ENCODE measurements at regions not wholly inside any gene's neighbourhood (a gene's known extent, or its start where the extent isn't known, plus 50 kb on each side); places are given as distances from the start of the nearest gene placed in this dataset.
"Not testable (repeated sequence)": the region's sequence is repeated elsewhere in the genome, so short reads cannot be mapped to it uniquely, and the experiment has no call there.

DNA sequence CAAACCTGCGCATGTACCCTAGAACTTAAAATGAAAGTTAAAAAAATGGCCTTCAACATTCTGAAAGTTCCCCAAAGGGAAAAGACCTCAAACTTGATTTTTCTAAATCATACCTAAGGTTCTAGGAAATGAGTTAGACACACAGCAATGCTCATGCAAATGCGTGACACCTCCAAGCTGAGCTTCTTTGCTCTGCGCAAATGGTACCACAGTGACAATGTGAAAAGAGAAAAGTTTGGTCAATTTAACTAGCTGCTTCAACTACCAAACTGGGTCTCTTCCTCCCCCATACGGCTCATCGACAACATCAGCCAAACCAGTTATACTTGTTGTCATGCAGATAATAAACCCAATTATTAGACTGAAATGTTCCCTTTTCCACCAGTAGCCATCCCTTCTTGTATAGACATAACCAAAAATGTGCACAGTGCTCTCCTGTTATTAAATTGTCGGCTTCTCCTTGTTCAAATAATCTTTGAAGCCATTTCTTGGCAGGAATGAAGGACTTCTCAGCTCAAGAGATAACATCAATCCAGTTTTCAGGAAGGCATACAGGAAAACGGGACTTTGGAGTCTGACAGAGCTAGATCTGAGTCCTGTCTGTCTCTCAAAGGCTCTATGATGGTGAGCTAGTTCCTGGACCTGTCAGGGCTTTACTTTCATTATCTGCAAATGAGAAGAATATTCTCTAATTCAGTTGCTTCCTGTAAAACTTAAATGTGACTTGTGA is 185.6 kb upstream of the NR3C1 start:
- TF ChIP-seq, protein P1, sequence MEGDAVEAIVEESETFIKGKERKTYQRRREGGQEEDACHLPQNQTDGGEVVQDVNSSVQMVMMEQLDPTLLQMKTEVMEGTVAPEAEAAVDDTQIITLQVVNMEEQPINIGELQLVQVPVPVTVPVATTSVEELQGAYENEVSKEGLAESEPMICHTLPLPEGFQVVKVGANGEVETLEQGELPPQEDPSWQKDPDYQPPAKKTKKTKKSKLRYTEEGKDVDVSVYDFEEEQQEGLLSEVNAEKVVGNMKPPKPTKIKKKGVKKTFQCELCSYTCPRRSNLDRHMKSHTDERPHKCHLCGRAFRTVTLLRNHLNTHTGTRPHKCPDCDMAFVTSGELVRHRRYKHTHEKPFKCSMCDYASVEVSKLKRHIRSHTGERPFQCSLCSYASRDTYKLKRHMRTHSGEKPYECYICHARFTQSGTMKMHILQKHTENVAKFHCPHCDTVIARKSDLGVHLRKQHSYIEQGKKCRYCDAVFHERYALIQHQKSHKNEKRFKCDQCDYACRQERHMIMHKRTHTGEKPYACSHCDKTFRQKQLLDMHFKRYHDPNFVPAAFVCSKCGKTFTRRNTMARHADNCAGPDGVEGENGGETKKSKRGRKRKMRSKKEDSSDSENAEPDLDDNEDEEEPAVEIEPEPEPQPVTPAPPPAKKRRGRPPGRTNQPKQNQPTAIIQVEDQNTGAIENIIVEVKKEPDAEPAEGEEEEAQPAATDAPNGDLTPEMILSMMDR (IDR thresholded peaks at IDR 0.05; ENCODE audit: control extremely low read depth, extremely low read depth, low read depth, missing control alignments), result no peak
- ChIA-PET CTCF (interaction anchor here (1.0 to 1.3 kb wide), 2 partner anchors 10 to 12 kb away, joined by 4 read pairs; no protein-coding TSS in a partner anchor), POLR2A (no interaction called here)
- DNase-seq (ENCODE audit: extremely low spot score), result no peak

DNA sequence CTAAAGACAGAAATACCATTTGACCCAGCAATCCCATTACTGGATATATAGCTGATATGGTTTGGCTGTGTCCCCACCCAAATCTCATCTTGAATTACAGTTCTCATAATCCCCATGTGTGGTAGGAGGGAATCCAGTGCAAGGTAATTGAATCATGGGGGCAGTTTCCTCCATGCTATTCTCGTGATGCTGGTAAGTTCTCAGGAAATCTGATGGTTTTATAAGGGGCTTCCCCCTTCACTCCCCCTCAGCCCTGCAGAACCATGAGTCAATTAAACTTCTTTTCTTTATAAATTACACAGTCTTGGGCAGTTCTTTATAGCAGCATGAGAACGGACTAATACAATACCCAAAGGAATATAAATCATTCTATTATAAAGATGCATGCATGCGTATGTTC is 184.6 kb upstream of the NR3C1 start:
- DNase-seq (ENCODE audit: extremely low spot score); POLR2A ChIA-PET: not testable (repeated sequence)
- CTCF ChIA-PET, result interaction anchor here (1.4 to 2.5 kb wide), 2 partner anchors 13 to 16 kb away, joined by 3 to 7 read pairs; no protein-coding TSS in a partner anchor

DNA sequence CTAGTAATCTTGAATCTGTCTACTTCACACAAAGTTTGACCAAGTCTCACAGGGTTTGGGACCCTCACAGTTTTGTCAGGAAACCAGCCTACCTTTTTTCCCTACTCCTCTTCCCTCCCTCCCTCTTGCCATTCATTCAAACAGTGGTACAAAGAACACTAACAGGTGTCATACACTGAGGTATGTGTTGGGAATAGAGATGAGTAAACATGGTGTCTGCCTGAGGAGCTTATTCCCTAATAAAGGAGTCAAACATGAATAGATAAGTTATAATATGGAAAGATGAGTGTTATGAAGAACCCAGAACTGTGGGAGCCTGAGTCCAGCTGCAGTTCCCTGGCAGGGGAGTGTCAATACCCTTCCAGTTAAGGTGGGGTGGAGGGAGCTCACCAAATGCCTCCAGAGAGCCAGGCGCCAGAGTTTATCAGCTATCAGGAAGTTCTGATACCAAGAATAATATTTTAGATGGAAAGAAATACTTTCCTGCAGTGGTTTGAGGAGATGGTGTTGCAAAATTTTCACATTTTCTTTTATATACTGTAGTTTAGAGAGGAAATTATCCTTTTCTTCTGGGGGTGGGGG is 183.4 kb upstream of the NR3C1 start:
- no peak for DNase-seq (ENCODE audit: extremely low spot score)
- CTCF ChIA-PET, result interaction anchor here (1.1 to 2.5 kb wide), 5 partner anchors 12 to 158 kb away, joined by 3 to 7 read pairs (median 3); no protein-coding TSS in a partner anchor
- POLR2A ChIA-PET, result no interaction called here
- TF ChIP-seq, protein P1 (IDR thresholded peaks at IDR 0.05; ENCODE audit: control extremely low read depth, extremely low read depth, low read depth, missing control alignments), result no peak

DNA sequence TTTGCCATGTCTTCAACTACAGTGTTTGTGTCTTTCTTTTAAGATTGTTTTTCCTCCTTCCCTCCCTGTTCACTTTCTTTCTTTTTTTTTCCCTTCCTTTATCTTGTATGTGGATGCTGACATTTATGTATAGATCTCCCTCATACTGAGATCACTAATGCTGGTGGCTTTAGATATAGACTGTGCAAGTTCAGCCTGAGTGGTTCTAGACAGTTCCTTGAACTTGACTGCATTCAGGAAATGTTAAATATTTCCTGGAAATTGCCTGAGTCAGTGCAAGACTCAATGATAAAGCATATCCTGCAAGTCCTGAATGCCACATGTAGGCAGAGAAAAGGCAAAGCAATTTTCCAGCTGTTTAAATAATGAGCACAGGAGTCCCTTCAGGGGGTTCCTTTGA is 182.5 kb upstream of the NR3C1 start:
- POLR2A ChIA-PET, result no interaction called here
- TF ChIP-seq, protein P1 (IDR thresholded peaks at IDR 0.05; ENCODE audit: control extremely low read depth, extremely low read depth, low read depth, missing control alignments), result no peak
- no peak for DNase-seq (ENCODE audit: extremely low spot score)
- CTCF ChIA-PET, result interaction anchor here (1.5 to 2.5 kb wide), 2 partner anchors 11 to 13 kb away, joined by 4 to 7 read pairs; no protein-coding TSS in a partner anchor

DNA sequence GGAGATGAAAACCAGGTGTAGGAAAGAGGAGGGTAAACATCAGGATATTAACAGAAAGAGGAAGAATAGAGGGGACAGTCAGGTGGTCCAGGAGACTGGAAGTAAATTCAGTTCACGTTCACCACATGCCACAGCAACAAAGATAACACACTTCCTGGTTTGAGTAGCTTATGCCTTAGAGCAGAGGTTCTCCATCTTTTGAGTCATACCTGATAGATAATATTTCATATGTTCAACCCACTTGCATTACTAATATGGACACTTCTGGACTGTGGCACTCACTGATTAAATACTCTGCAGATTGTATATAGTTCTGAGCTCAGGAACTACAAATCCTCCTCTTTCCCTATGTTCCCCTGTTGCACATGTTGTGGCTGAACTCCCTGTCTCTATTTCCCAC is 179.9 kb upstream of the NR3C1 start:
- ChIA-PET CTCF (interaction anchor here (1.0 to 3.3 kb wide), 6 partner anchors 9 to 243 kb away, joined by 3 to 23 read pairs (median 6); no protein-coding TSS in a partner anchor), POLR2A (no interaction called here)
- TF ChIP-seq, protein P1 (IDR thresholded peaks at IDR 0.05; ENCODE audit: control extremely low read depth, extremely low read depth, low read depth, missing control alignments), result no peak
- DNase-seq (ENCODE audit: extremely low spot score), result no peak

DNA sequence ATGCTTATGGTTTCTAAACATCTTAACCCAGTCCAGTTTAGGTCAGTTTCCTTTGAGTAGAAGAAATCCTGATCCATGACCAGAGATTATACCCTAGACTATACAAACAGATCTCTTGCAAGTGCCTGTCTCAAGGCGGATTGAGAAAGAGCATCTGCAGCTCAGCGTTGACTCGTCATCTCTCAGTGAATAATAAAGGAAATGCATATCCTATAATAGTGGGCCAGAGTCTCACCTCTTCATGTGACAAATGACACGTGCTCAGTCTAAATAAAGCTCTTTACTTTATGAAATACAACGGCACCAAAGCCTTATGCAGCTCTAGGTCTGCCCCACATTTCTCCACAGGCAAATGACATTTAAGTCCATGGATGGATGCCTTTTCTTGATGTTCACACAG is 179.4 kb upstream of the NR3C1 start:
- TF ChIP-seq, protein P1 (IDR thresholded peaks at IDR 0.05; ENCODE audit: control extremely low read depth, extremely low read depth, low read depth, missing control alignments), result no peak
- CTCF ChIA-PET, result interaction anchor here (1.0 to 3.3 kb wide), 6 partner anchors 9 to 244 kb away, joined by 3 to 23 read pairs (median 6); no protein-coding TSS in a partner anchor
- POLR2A ChIA-PET, result no interaction called here
- DNase-seq (ENCODE audit: extremely low spot score), result no peak

DNA sequence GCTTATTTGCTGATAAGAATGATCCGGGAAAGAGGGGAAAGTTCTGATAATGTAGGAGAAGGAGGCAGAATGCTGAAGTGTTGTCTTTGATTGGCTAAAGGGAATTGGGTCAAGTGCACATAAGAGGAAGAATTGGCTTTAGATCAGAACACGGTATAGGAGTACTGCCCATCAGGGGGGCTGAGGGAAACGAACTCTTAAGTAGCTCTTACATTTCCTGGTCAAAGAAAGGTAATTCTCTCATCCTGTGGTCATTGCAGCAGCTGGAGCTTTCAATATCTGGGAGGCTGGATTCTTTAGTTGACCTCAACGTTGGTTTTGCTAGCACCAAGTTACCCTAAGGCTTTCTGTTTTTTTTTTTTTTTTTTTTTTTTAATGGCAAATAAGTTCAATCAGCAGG is 178.7 kb upstream of the NR3C1 start:
- TF ChIP-seq, protein P1 (IDR thresholded peaks at IDR 0.05; ENCODE audit: control extremely low read depth, extremely low read depth, low read depth, missing control alignments), result no peak
- POLR2A ChIA-PET, result no interaction called here
- no peak for DNase-seq (ENCODE audit: extremely low spot score)
- CTCF ChIA-PET, result interaction anchor here (1.1 to 3.3 kb wide), 3 partner anchors 9 to 15 kb away, joined by 3 to 23 read pairs (median 10); no protein-coding TSS in a partner anchor
